Mammary epithelial cell (primary cell): ENCODE measurements at regions not wholly inside any gene's neighbourhood (a gene's known extent, or its start where the extent isn't known, plus 50 kb on each side); places are given as distances from the start of the nearest gene placed in this dataset.

Source experiments
- CTCF ChIP-seq, 2 donors: IDR thresholded peaks in 1 of 2; conservative IDR thresholded peaks in 1 of 2; 2 replicates each; pipeline ENCODE4 v1.5.1; 2011 to 2012; ENCODE audit warnings: inconsistent platforms in 2 of 2, low read length in 2 of 2, mild to moderate bottlenecking in 2 of 2, control low read depth in 1 of 2, low read depth in 1 of 2; ENCODE audit not compliant: insufficient read depth in 1 of 2; ENCODE audit errors: extremely low read depth in 1 of 2
- EZH2 ChIP-seq: IDR thresholded peaks from 2 replicates; pipeline ENCODE4 v1.6.1; 2012; ENCODE audit warnings: low read length, inconsistent platforms, borderline replicate concordance

DNA sequence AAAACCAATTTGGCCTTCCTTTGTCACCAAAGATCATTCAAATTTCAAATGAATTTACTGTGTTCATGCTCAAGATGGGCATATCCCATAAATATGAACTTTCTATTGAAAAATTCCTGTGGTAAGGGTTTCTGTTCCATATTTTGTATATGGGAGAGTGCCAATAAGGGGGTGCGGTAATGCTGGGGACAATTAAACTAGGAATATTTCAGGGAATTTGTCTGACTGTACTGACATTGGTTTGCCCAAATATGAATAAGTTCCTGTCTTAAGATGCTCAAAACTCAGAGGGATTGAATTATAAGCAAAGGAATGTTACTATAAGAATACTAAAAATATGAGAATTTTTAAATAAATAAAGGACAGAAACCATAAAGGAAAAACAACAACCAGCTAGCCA is 553.0 kb upstream of the MARCKS start:
- no peak for TF ChIP-seq CTCF (conservative IDR thresholded peaks at IDR 0.05 in 1 of 2, IDR thresholded peaks at IDR 0.05 in 1 of 2; ENCODE audit: extremely low read depth in 1 of 2, insufficient read depth in 1 of 2, low read depth in 1 of 2, low read length in 2 of 2)
- no peak for TF ChIP-seq EZH2
